ENCODE measurements at regions not wholly inside any gene's neighbourhood (a gene's known extent, or its start where the extent isn't known, plus 50 kb on each side); places are given as distances from the start of the nearest gene placed in this dataset.

- TF ChIP-seq CTCF (IDR thresholded peaks at IDR 0.05) (no peak), POLR2AphosphoS5 (IDR thresholded peaks at IDR 0.05) (no peak), POLR2A (IDR thresholded peaks at IDR 0.05) (no peak)
Observed at GRCh38 chr14:61132336-61132735, 148.8 kb downstream of the TMEM30B start.
